B cell (primary cell): ENCODE measurements at regions not wholly inside any gene's neighbourhood (a gene's known extent, or its start where the extent isn't known, plus 50 kb on each side); places are given as distances from the start of the nearest gene placed in this dataset.
A peak's percentile ranks its signal among the peaks of the same experiment; 100 is the strongest.

ENCODE experiments used
- ATAC-seq: fragments of 200-7000 bp; cut with Tn5 transposase; one replicate; pipeline ENCODE4 v1.10.0; 2021; ENCODE audit warnings: low read depth, mild to moderate bottlenecking, moderate number of reproducible peaks, moderate library complexity
- CTCF ChIA-PET: fragments of 350-600 bp; sonication (Branson Sonifier 250); formaldehyde crosslinking; loops from one replicate; lab custom pipeline; 2021; ENCODE audit warnings: antibody characterized with exemption, inconsistent platforms; lab: Charles Lee
- POLR2A ChIA-PET: fragments of 350-600 bp; sonication (Branson Sonifier 250); formaldehyde crosslinking; loops from one replicate; lab custom pipeline; 2021; ENCODE audit warnings: antibody characterized with exemption; lab: Charles Lee
- DNase-seq: peaks from one replicate; pipeline ENCODE4 v3.0.0; 2013
- H2AFZ ChIP-seq: 2 replicates; pipeline ENCODE4 v1.6.1; 2012; ENCODE audit warnings: mild to moderate bottlenecking, low read depth, low read length; ENCODE audit not compliant: insufficient read depth, poor library complexity, severe bottlenecking
- H3K27ac ChIP-seq, 2 donors: 1 replicate in 1 of 2; 2 replicates in 1 of 2; pipeline ENCODE4 v1.5.1; 2012 to 2013; ENCODE audit warnings: low read length in 2 of 2, mild to moderate bottlenecking in 2 of 2, moderate library complexity in 1 of 2
- H3K27me3 ChIP-seq, 4 experiments: fragments of 200-600 bp in 1 of 4; sonication (generic) in 1 of 4; replicated peaks in 1 of 4; 1 replicate in 2 of 4; 2 replicates in 2 of 4; pipeline versions ENCODE4 v1.6.1 to v1.7.0; 2013 to 2016; ENCODE audit warnings: low read length in 3 of 4, mild to moderate bottlenecking in 2 of 4, mixed read lengths in 1 of 4, moderate library complexity in 1 of 4; ENCODE audit not compliant: insufficient read depth in 4 of 4, control insufficient read depth in 3 of 4; ENCODE audit errors: control extremely low read depth in 1 of 4
- H3K36me3 ChIP-seq, 2 experiments: replicated peaks in 1 of 2; 1 replicate in 1 of 2; 2 replicates in 1 of 2; pipeline versions ENCODE4 v1.6.1 to v1.7.1; 2013; ENCODE audit warnings: low read length in 1 of 2; ENCODE audit not compliant: insufficient read depth in 2 of 2, control insufficient read depth in 1 of 2; ENCODE audit errors: control extremely low read depth in 1 of 2, extremely low read depth in 1 of 2
- H3K4me1 ChIP-seq, 2 donors: fragments of 200-600 bp in 1 of 2; sonication (generic) in 1 of 2; 1 replicate in 1 of 2; 2 replicates in 1 of 2; pipeline versions ENCODE4 v1.5.1 to v1.6.1; 2013 to 2017; ENCODE audit warnings: low read length in 2 of 2; ENCODE audit not compliant: control insufficient read depth in 2 of 2, insufficient read depth in 2 of 2
- H3K4me2 ChIP-seq: replicated peaks from 2 replicates; pipeline ENCODE3; 2012; ENCODE audit warnings: mild to moderate bottlenecking, low read depth, low read length; ENCODE audit not compliant: poor library complexity, severe bottlenecking
- H3K4me3 ChIP-seq, 5 experiments: fragments of 200-600 bp in 1 of 5; sonication (generic) in 1 of 5; 1 replicate in 3 of 5; 2 replicates in 2 of 5; pipeline versions ENCODE4 v1.5.1 to v1.7.0; 2011 to 2016; ENCODE audit warnings: low read length in 4 of 5, mild to moderate bottlenecking in 4 of 5, low read depth in 2 of 5, control low read depth in 1 of 5, moderate library complexity in 1 of 5; ENCODE audit not compliant: insufficient read depth in 1 of 5; ENCODE audit errors: control extremely low read depth in 1 of 5, extremely low read depth in 1 of 5
- H3K79me2 ChIP-seq: fragments of 200-600 bp; sonication (generic); one replicate; pipeline ENCODE4 v1.6.0; 2016; ENCODE audit warnings: low read length; ENCODE audit not compliant: control insufficient read depth, insufficient read depth
- H3K9ac ChIP-seq: fragments of 200-600 bp; sonication (generic); 2 replicates; pipeline ENCODE4 v1.6.1; 2017; ENCODE audit warnings: mild to moderate bottlenecking, low read length, moderate library complexity
- H3K9me3 ChIP-seq, 3 donors: one replicate each; pipeline versions ENCODE4 v1.6.1 to v1.7.1; 2013; ENCODE audit warnings: low read length in 2 of 3; ENCODE audit not compliant: control insufficient read depth in 2 of 3, insufficient read depth in 1 of 3; ENCODE audit errors: control extremely low read depth in 1 of 3
- H4K20me1 ChIP-seq: 2 replicates; pipeline ENCODE4 v1.6.0; 2012; ENCODE audit warnings: mild to moderate bottlenecking, low read length; ENCODE audit not compliant: insufficient read depth, control insufficient read depth, poor library complexity, severe bottlenecking
- H3K27ac Mint-ChIP-seq: one replicate; pipeline ENCODE4 v1.8.0; 2021; ENCODE audit warnings: mixed read lengths
- H3K27me3 Mint-ChIP-seq: one replicate; pipeline ENCODE4 v1.8.0; 2021; ENCODE audit warnings: mixed read lengths
- H3K4me1 Mint-ChIP-seq: one replicate; pipeline ENCODE4 v1.8.0; 2021; ENCODE audit warnings: mixed read lengths
- H3K4me3 Mint-ChIP-seq: one replicate; pipeline ENCODE4 v1.8.0; 2021; ENCODE audit warnings: mixed read lengths
- H3K9me3 Mint-ChIP-seq: one replicate; pipeline ENCODE4 v1.8.0; 2022; ENCODE audit warnings: mixed read lengths; ENCODE audit not compliant: insufficient read depth
- CTCF ChIP-seq: fragments of 200-600 bp; IDR thresholded peaks from one replicate; pipeline ENCODE4 v1.8.0; 2022; ENCODE audit warnings: antibody characterized with exemption, mild to moderate bottlenecking
- EZH2 ChIP-seq: IDR thresholded peaks from 2 replicates; pipeline ENCODE4 v1.6.1; 2012; ENCODE audit warnings: borderline replicate concordance, low read depth, mild to moderate bottlenecking, moderate library complexity, low read length; ENCODE audit not compliant: insufficient read depth, poor library complexity, severe bottlenecking
- WGBS: methylation state at CpG from one replicate; pipeline ENCODE4 v1.1.5; 2013; ENCODE audit warnings: missing lambda C conversion rate; ENCODE audit not compliant: insufficient coverage; 5-methylcytosine and 5-hydroxymethylcytosine counted together
- intact Hi-C: fragments of 100-400 bp; cut with micrococcal nuclease; formaldehyde crosslinking; loops from one replicate; pipeline ENCODE4 v1.10.0; 2022

GRCh38 chr14:35229792-35230089, 62.4 kb upstream of the PSMA6 start:
- H3K4me3 Mint-ChIP-seq, result no peak overlapping the region

More at GRCh38 chr14:35229792-35230089, 62.4 kb upstream of the PSMA6 start:
- H3K27me3 ChIP-seq, result no peaks in the 10 kb centered on the region
- no peak overlapping the region for H3K4me3 ChIP-seq
- no peaks in the 10 kb centered on the region for H3K9me3 Mint-ChIP-seq
- no peaks in the 10 kb centered on the region for H4K20me1 ChIP-seq
- no peak overlapping the region for H3K9ac ChIP-seq
- no peaks in the 10 kb centered on the region for H3K27me3 Mint-ChIP-seq
- TF ChIP-seq CTCF, result peak; percentile 13
- no peak for TF ChIP-seq EZH2
- no peak overlapping the region for H3K27ac ChIP-seq
- DNase-seq (no peak), ATAC-seq (no peak)
- intact Hi-C loops, result loop anchor here (1.0 to 5.0 kb wide), 5 partner anchors 58 to 193 kb away; no protein-coding TSS in a partner anchor
- WGBS, result no CpG with 5 or more reads among the region's 2 CpGs
- H3K4me2 ChIP-seq, result no peak overlapping the region
- H3K79me2 ChIP-seq, result no peaks in the 10 kb centered on the region
- no peak overlapping the region for H3K27ac Mint-ChIP-seq
- POLR2A ChIA-PET, result interaction anchor here (1.0 to 1.3 kb wide), 2 partner anchors 174 to 176 kb away, joined by 4 to 9 read pairs; no protein-coding TSS in a partner anchor
- H3K4me1 Mint-ChIP-seq, result no peaks in the 10 kb centered on the region
- H3K9me3 ChIP-seq, result no peaks in the 10 kb centered on the region
- peaks cover 0 to 2% of the 10 kb centered on the region in 2 experiments for H3K36me3 ChIP-seq
- H3K4me1 ChIP-seq, result no peaks in the 10 kb centered on the region
- no peak overlapping the region for H2AFZ ChIP-seq
- CTCF ChIA-PET, result interaction anchor here (0.8 to 14.0 kb wide), 28 partner anchors 9 to 458 kb away, joined by 3 to 302 read pairs (median 3); partner anchors contain the start of genes NFKBIA and PSMA6
